Liver (tissue), 3 donors: ENCODE measurements at regions not wholly inside any gene's neighbourhood (a gene's known extent, or its start where the extent isn't known, plus 50 kb on each side); places are given as distances from the start of the nearest gene placed in this dataset.

Experiments
- ATF3 ChIP-seq: IDR thresholded peaks from 2 replicates; pipeline ENCODE4 v1.6.1; 2016; ENCODE audit warnings: antibody characterized with exemption
- EGR1 ChIP-seq, 2 donors: IDR thresholded peaks; 2 replicates each; pipeline ENCODE4 v1.6.1; 2016 to 2018; ENCODE audit warnings: antibody characterized with exemption in 2 of 2, low read depth in 2 of 2
- FOXA1 ChIP-seq: IDR thresholded peaks from 2 replicates; pipeline ENCODE4 v1.6.1; 2016; ENCODE audit warnings: antibody characterized with exemption
- GABPA ChIP-seq, 2 donors: IDR thresholded peaks in 1 of 2; conservative IDR thresholded peaks in 1 of 2; 2 replicates each; pipeline ENCODE4 v1.6.1; 2016; ENCODE audit warnings: antibody characterized with exemption in 2 of 2, mild to moderate bottlenecking in 1 of 2, moderate library complexity in 1 of 2
- MAX ChIP-seq: IDR thresholded peaks from 2 replicates; pipeline ENCODE4 v1.6.1; 2016; ENCODE audit warnings: antibody characterized with exemption
- RAD21 ChIP-seq, 2 donors: IDR thresholded peaks; 2 replicates each; pipeline ENCODE4 v1.6.1; 2016; ENCODE audit warnings: antibody characterized with exemption in 2 of 2, mild to moderate bottlenecking in 2 of 2
- TAF1 ChIP-seq: conservative IDR thresholded peaks from 2 replicates; pipeline ENCODE4 v1.6.1; 2016; ENCODE audit warnings: antibody characterized with exemption, mild to moderate bottlenecking
- YY1 ChIP-seq: IDR thresholded peaks from 2 replicates; pipeline ENCODE4 v1.6.1; 2016; ENCODE audit warnings: antibody characterized with exemption, mild to moderate bottlenecking
- ZBTB33 ChIP-seq: IDR thresholded peaks from 2 replicates; pipeline ENCODE4 v1.6.1; 2016; ENCODE audit warnings: antibody characterized with exemption
- TF ChIP-seq, protein P1 (sequence below): fragments of 150-350 bp; IDR thresholded peaks from 2 replicates; pipeline ENCODE4 v1.5.1; 2017; ENCODE audit warnings: improper control_type of control experiment, low read depth, low read length; ENCODE audit not compliant: missing input control
- TF ChIP-seq, protein P2 (sequence below): IDR thresholded peaks from 2 replicates; pipeline ENCODE4 v1.6.1; 2016; ENCODE audit warnings: antibody characterized with exemption, mild to moderate bottlenecking
- donor health status: healthy.
- donor health status: healthy.

- TF ChIP-seq ATF3 (no peak), YY1 (no peak), ZBTB33 (no peak), TAF1 (no peak), EGR1 (IDR thresholded peaks at IDR 0.05; ENCODE audit: low read depth in 2 of 2) (no peak), MAX (no peak), RAD21 (IDR thresholded peaks at IDR 0.05) (no peak), GABPA (IDR thresholded peaks at IDR 0.05 in 1 of 2, conservative IDR thresholded peaks at IDR 0.05 in 1 of 2) (no peak), FOXA1 (no peak)
- TF ChIP-seq, protein P1, sequence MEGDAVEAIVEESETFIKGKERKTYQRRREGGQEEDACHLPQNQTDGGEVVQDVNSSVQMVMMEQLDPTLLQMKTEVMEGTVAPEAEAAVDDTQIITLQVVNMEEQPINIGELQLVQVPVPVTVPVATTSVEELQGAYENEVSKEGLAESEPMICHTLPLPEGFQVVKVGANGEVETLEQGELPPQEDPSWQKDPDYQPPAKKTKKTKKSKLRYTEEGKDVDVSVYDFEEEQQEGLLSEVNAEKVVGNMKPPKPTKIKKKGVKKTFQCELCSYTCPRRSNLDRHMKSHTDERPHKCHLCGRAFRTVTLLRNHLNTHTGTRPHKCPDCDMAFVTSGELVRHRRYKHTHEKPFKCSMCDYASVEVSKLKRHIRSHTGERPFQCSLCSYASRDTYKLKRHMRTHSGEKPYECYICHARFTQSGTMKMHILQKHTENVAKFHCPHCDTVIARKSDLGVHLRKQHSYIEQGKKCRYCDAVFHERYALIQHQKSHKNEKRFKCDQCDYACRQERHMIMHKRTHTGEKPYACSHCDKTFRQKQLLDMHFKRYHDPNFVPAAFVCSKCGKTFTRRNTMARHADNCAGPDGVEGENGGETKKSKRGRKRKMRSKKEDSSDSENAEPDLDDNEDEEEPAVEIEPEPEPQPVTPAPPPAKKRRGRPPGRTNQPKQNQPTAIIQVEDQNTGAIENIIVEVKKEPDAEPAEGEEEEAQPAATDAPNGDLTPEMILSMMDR: no peak
- TF ChIP-seq, protein P2, sequence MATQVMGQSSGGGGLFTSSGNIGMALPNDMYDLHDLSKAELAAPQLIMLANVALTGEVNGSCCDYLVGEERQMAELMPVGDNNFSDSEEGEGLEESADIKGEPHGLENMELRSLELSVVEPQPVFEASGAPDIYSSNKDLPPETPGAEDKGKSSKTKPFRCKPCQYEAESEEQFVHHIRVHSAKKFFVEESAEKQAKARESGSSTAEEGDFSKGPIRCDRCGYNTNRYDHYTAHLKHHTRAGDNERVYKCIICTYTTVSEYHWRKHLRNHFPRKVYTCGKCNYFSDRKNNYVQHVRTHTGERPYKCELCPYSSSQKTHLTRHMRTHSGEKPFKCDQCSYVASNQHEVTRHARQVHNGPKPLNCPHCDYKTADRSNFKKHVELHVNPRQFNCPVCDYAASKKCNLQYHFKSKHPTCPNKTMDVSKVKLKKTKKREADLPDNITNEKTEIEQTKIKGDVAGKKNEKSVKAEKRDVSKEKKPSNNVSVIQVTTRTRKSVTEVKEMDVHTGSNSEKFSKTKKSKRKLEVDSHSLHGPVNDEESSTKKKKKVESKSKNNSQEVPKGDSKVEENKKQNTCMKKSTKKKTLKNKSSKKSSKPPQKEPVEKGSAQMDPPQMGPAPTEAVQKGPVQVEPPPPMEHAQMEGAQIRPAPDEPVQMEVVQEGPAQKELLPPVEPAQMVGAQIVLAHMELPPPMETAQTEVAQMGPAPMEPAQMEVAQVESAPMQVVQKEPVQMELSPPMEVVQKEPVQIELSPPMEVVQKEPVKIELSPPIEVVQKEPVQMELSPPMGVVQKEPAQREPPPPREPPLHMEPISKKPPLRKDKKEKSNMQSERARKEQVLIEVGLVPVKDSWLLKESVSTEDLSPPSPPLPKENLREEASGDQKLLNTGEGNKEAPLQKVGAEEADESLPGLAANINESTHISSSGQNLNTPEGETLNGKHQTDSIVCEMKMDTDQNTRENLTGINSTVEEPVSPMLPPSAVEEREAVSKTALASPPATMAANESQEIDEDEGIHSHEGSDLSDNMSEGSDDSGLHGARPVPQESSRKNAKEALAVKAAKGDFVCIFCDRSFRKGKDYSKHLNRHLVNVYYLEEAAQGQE: no peak
Observed at GRCh38 chr13:37175996-37176395, 70.5 kb upstream of the CSNK1A1L start.
